NOMO-1 treated with dmso at 0.1 percent for 144 hours (cell line): ENCODE measurements at regions not wholly inside any gene's neighbourhood (a gene's known extent, or its start where the extent isn't known, plus 50 kb on each side); places are given as distances from the start of the nearest gene placed in this dataset.

Experiments used
- DNase-seq: peaks from one replicate; lab custom pipeline; 2025; ENCODE audit not compliant: unreplicated experiment; lab: John Stamatoyannopoulos, UW

- no peak for DNase-seq
These were observed 74.5 kb upstream of the CAMK1G start for GRCh38 chr1:209509039-209509438.

GRCh38 chr1:209510063-209510462, 73.5 kb upstream of the CAMK1G start:
- DNase-seq, result no peak

- DNase-seq, result no peak
These were observed 72.3 kb upstream of the CAMK1G start for GRCh38 chr1:209511169-209511568.

- no peak for DNase-seq
These were observed 70.7 kb upstream of the CAMK1G start for GRCh38 chr1:209512821-209513220.

- no peak for DNase-seq
These were observed 70.3 kb upstream of the CAMK1G start for GRCh38 chr1:209513226-209513625.

- DNase-seq, result no peak
These were observed 66.5 kb upstream of the CAMK1G start for GRCh38 chr1:209516771-209517680.

- DNase-seq, result no peak
These were observed 65.8 kb upstream of the CAMK1G start for GRCh38 chr1:209517681-209518050.

- DNase-seq, result no peak
These were observed 63.7 kb upstream of the CAMK1G start for GRCh38 chr1:209519786-209520185.

- DNase-seq, result no peak
These were observed 60.7 kb upstream of the CAMK1G start for GRCh38 chr1:209522826-209523225.

- DNase-seq, result no peak
These were observed 57.4 kb upstream of the CAMK1G start for GRCh38 chr1:209526137-209526536.

GRCh38 chr1:209527372-209527771, 56.1 kb upstream of the CAMK1G start:
- no peak for DNase-seq

- DNase-seq, result no peak
These were observed 55.4 kb upstream of the CAMK1G start for GRCh38 chr1:209527993-209528717.

- DNase-seq, result no peak
These were observed 54.3 kb upstream of the CAMK1G start for GRCh38 chr1:209529233-209529632.

GRCh38 chr1:209531006-209531405, 52.5 kb upstream of the CAMK1G start:
- DNase-seq, result no peak

- DNase-seq, result no peak
These were observed 52.0 kb upstream of the CAMK1G start for GRCh38 chr1:209531549-209531948.
